NCI-H2227 treated with DMSO at 0.1 percent for 48 hours (cell line): ENCODE measurements at regions not wholly inside any gene's neighbourhood (a gene's known extent, or its start where the extent isn't known, plus 50 kb on each side); places are given as distances from the start of the nearest gene placed in this dataset.
"Not testable (repeated sequence)": the region's sequence is repeated elsewhere in the genome, so short reads cannot be mapped to it uniquely, and the experiment has no call there.

ENCODE experiments used
- DNase-seq: peaks from one replicate; lab custom pipeline; 2025; lab: John Stamatoyannopoulos, UW

- no peak for DNase-seq
Measured at GRCh38 chr17:34024386-34024785, 230.7 kb upstream of the CCL2 start.

GRCh38 chr17:34024806-34025551 is 230.1 kb upstream of the CCL2 start:
- no peak for DNase-seq

- DNase-seq: not testable (repeated sequence)
Measured at GRCh38 chr17:34030601-34031000, 224.5 kb upstream of the CCL2 start.

DNA sequence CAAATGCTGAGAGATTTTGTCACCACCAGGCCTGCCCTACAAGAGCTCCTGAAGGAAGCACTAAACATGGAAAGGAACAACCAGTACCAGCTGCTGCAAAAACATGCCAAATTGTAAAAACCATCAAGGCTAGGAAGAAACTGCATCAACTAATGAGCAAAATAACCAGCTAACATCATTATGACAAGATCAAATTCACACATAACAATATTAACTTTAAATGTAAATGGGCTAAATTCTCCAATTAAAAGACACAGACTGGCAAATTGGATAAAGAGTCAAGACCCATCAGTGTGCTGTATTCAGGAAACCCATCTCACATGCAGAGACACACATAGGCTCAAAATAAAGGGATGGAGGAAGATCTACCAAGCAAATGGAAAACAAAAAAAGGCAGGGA is 222.8 kb upstream of the CCL2 start:
- not testable (repeated sequence) for DNase-seq

DNA sequence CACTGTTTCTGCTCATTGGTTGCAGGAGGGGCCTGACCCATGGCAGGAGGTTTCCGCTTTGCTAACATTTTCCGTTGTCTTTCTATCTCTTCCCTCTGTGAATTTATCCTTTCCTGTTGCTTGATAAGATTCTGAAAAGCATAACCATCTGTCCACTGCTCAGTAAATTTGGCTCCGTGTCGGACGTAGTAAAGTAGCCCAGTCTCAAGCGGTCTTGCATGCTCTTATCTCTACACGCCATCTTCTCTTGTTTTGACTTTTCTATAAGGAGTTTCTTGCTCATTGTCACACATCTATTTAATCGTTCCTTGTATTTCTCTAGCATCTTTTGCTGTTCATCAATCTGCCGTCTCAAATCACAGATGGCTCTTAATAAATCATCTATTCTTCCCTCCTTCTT is 216.3 kb upstream of the CCL2 start:
- not testable (repeated sequence) for DNase-seq

DNA sequence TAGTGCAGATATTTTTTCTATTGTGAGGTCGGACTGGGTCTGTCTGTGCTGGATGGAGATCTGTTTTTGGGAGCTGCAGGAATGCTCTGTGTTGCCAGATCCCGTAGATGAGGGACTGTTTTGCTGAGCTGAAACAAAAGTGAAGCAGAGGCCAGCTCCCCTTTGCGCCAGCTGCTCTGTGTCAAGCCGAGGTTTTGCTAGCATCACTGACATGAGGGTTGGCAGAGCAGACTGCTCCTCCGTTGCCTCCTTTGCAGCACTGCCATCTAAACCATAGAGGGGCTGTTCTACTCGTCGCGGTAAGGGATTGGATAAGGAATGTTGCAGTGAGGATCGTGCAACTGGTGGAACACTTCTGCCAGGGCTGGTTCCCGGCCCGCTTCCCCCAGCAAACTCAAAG is 215.9 kb upstream of the CCL2 start:
- DNase-seq: not testable (repeated sequence)

GRCh38 chr17:34039759-34040555 is 215.1 kb upstream of the CCL2 start:
- not testable (repeated sequence) for DNase-seq

GRCh38 chr17:34045990-34046389 is 209.1 kb upstream of the CCL2 start:
- DNase-seq: no peak

DNA sequence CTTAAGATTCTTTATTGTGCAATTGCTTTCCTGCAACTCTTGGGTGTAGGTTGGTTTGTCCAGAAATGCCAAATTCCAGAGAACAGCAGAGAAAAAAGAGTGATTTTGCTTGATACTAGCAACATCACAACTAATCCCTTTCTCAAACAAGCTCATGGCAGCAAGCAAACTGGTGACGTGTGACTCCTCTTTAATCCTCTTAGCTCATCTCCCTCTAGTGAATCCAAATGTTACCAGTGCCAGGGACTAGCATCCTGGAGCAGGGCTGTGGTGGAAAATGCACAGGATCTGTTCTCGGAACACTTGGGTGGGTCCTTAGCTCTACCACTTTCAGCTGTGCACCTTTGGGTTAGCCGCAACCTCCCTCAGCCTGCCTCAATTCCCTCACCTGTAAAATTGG is 204.0 kb upstream of the CCL2 start:
- DNase-seq: no peak

GRCh38 chr17:34054495-34054894 is 200.6 kb upstream of the CCL2 start:
- no peak for DNase-seq

- DNase-seq: no peak
Measured at GRCh38 chr17:34055606-34056005, 199.5 kb upstream of the CCL2 start.

DNA sequence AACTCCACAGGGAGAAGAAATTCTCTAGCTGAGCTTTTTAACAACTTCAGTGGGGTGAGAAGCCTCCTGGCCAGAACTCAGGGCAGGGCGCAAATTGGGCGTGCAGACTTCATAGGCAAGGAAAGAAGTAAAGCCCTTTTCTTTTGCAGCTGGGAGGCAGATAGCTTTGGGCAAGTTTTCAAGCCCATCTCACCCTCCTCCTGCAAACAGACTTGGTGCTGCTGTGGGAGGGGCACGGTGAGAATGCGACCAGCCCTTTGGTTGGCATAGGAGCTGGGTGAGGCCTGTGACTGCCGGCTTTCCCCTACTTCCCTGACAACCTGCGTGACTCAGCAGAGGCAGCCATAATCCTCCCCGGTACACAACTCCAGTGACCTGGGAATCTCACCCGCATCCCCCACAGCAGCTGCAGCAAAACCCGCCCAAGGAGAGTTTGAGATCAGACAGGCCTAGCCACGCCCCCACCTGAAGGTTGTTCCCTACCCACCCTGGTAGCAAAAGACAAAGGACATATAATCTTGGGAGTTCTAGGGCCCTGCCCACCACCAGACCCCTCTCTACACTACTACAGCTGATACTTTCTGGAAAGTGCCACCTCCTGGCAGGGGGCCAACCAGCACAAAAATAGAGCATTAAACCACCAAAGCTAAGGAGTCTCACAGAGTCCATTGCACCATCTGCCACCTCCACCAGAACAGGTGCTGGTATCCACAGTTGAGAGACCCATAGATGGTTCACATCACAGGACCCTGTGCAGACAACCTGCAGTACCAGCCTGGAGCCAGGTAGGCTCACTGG is 195.5 kb upstream of the CCL2 start:
- no peak for DNase-seq

GRCh38 chr17:34066528-34066927 is 188.6 kb upstream of the CCL2 start:
- DNase-seq: no peak

GRCh38 chr17:34067011-34067410 is 188.1 kb upstream of the CCL2 start:
- DNase-seq: no peak

- no peak for DNase-seq
Measured at GRCh38 chr17:34068571-34068970, 186.5 kb upstream of the CCL2 start.

DNA sequence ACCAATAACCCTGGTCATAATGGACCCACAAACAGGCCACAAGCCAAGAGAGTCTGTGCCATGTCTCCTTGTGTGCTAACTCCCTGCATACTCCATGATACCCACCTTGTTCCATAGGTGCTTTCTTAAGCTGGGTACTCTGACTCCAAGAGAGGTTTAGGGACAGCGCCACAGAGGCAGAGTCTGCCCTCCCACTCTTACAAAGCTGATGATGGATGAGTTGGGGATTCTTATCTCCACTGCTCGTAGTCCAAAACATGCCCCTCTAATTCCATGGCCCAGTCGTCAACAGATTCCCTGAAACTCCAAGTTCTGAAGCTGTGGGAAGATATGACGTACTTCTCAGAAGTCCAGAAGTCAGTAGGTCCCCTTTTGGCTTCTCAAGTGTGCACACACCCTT is 184.4 kb upstream of the CCL2 start:
- DNase-seq: no peak

- no peak for DNase-seq
Measured at GRCh38 chr17:34071886-34072420, 183.1 kb upstream of the CCL2 start.

DNA sequence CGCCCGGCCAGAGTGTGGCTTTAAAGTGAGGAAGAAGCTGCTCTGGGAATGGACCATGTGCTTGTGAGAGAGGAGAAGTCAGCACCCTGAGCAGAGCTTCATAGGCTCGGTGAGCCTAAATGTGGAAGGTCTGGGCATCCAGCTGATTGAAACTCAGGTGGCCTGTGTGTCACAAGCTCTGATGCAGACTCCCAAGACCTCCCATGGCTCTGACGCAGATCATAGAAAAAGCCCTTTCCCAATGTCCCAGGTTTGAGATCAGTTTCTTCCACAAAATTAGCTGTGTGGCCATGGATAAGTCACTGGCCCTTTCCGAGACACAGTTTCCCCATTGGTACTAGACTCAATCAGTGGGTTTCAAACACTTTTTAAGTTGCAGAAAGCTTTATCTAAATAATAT is 180.0 kb upstream of the CCL2 start:
- no peak for DNase-seq

DNA sequence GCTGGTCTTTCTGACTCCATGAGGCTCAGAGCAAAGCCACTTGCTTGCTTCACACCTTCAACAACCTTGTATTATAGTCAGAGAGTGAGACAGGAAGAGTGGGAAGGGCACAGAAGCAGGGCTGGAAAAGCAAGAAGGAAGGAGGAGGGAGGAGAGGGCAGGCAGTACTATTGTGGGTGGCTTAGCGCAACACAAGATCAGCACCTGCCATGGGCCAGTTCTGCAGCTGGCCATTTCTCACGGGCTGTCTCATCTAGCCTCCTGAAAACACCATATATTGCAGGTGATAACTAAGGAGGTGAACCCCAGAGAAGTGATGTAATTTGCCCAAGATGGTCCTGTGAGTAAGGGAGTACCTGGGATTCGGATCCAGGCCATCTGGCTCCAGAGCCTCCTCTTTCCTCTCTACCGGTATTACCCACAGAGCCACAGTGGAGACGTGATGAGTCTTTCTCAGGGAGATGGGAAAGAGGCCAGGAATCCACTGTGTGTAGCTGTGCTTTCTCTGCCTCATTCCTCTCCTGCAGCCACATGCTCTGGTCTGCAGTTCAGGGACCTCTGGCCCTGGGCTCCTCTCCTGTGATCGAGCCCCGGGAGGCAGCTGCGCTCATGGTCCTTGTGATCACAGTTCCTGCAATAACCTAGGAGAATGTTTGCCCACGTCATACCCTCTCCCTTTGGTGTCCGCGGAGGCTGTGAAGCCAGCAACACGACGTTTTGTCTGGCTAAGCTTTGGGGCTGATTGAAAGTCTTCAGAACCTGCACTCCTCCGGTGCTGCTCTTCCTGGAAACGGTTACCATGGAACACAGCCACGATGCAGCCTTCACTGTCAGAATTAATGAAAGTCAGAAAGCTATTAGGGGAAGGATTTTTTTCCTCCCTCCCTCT is 178.1 kb upstream of the CCL2 start:
- peak; percentile 17 for DNase-seq

GRCh38 chr17:34081269-34081668 is 173.8 kb upstream of the CCL2 start:
- no peak for DNase-seq

- no peak for DNase-seq
Measured at GRCh38 chr17:34082404-34082803, 172.7 kb upstream of the CCL2 start.
